ENCODE measurements at regions not wholly inside any gene's neighbourhood (a gene's known extent, or its start where the extent isn't known, plus 50 kb on each side); places are given as distances from the start of the nearest gene placed in this dataset.

- no peak overlapping the region for H3K4me3 ChIP-seq (ENCODE audit: control insufficient read depth, low read depth, low read length)
- DNase-seq (ENCODE audit: low read depth) = no peak
- TF ChIP-seq CTCF (conservative IDR thresholded peaks at IDR 0.05; ENCODE audit: control insufficient read depth, insufficient read depth, low read depth, low read length) = no peak
These were observed 1073.0 kb downstream of the MAT2B start for GRCh38 chr5:164578401-164578800.

- TF ChIP-seq CTCF (conservative IDR thresholded peaks at IDR 0.05; ENCODE audit: control insufficient read depth, insufficient read depth, low read depth, low read length) = no peak
- DNase-seq (ENCODE audit: low read depth) = no peak
- H3K4me3 ChIP-seq (ENCODE audit: control insufficient read depth, low read depth, low read length) = no peak overlapping the region
These were observed 1073.5 kb downstream of the MAT2B start for GRCh38 chr5:164578911-164579310.

- DNase-seq (ENCODE audit: low read depth) = no peak
- no peak overlapping the region for H3K4me3 ChIP-seq (ENCODE audit: control insufficient read depth, low read depth, low read length)
- TF ChIP-seq CTCF (conservative IDR thresholded peaks at IDR 0.05; ENCODE audit: control insufficient read depth, insufficient read depth, low read depth, low read length) = no peak
These were observed 1074.7 kb downstream of the MAT2B start for GRCh38 chr5:164580155-164580554.

- no peak overlapping the region for H3K4me3 ChIP-seq (ENCODE audit: control insufficient read depth, low read depth, low read length)
- TF ChIP-seq CTCF (conservative IDR thresholded peaks at IDR 0.05; ENCODE audit: control insufficient read depth, insufficient read depth, low read depth, low read length) = no peak
- DNase-seq (ENCODE audit: low read depth) = no peak
These were observed 1076.5 kb downstream of the MAT2B start for GRCh38 chr5:164581889-164582288.

GRCh38 chr5:164593982-164594381 is 1088.6 kb downstream of the MAT2B start:
- no peak overlapping the region for H3K4me3 ChIP-seq (ENCODE audit: control insufficient read depth, low read depth, low read length)
- no peak for DNase-seq (ENCODE audit: low read depth)
- no peak for TF ChIP-seq CTCF (conservative IDR thresholded peaks at IDR 0.05; ENCODE audit: control insufficient read depth, insufficient read depth, low read depth, low read length)

- no peak for DNase-seq (ENCODE audit: low read depth)
- TF ChIP-seq CTCF (conservative IDR thresholded peaks at IDR 0.05; ENCODE audit: control insufficient read depth, insufficient read depth, low read depth, low read length) = peak; percentile 31
- no peak overlapping the region for H3K4me3 ChIP-seq (ENCODE audit: control insufficient read depth, low read depth, low read length)
These were observed 1092.0 kb downstream of the MAT2B start for GRCh38 chr5:164597293-164597900.

GRCh38 chr5:164600274-164600673 is 1094.9 kb downstream of the MAT2B start:
- DNase-seq (ENCODE audit: low read depth) = peak; percentile 76
- no peak for TF ChIP-seq CTCF (conservative IDR thresholded peaks at IDR 0.05; ENCODE audit: control insufficient read depth, insufficient read depth, low read depth, low read length)
- no peak overlapping the region for H3K4me3 ChIP-seq (ENCODE audit: control insufficient read depth, low read depth, low read length)
